ENCODE measurements at regions not wholly inside any gene's neighbourhood (a gene's known extent, or its start where the extent isn't known, plus 50 kb on each side); places are given as distances from the start of the nearest gene placed in this dataset.
"Not testable (repeated sequence)": the region's sequence is repeated elsewhere in the genome, so short reads cannot be mapped to it uniquely, and the experiment has no call there.

GRCh38 chr2:133879703-133880102 is 311.4 kb upstream of the NCKAP5 start:
- ChIA-PET POLR2A (ENCODE audit: unreplicated experiment) (no interaction called here), CTCF (interaction anchor here (1.2 kb wide), 1 partner anchor 571 kb away, joined by 3 read pairs; no protein-coding TSS in a partner anchor)
- no peak overlapping the region for H3K4ac ChIP-seq (ENCODE audit: low read depth, low read length)
- no peak overlapping the region for H4K8ac ChIP-seq (ENCODE audit: low read depth in 2 of 2, low read length in 2 of 2)
- no peak overlapping the region for H2AK5ac ChIP-seq (ENCODE audit: low read depth, low read length)
- H3K4me2 ChIP-seq (ENCODE audit: low read depth, low read length) = no peak overlapping the region
- H2BK15ac ChIP-seq (ENCODE audit: low read depth, low read length) = no peak overlapping the region
- H3K18ac ChIP-seq (ENCODE audit: low read depth, low read length) = no peak overlapping the region
- DNase-seq (peak; percentile 74), ATAC-seq (ENCODE audit: low read depth) (peak; percentile 77)
- no peak overlapping the region for H4K91ac ChIP-seq (ENCODE audit: insufficient read depth, low read depth, low read length)
- no TSS peak for BruUV-seq (replicated peaks)
- no peak overlapping the region for H3K23ac ChIP-seq (ENCODE audit: low read depth, low read length)
- TF ChIP-seq POLR2A (IDR thresholded peaks at IDR 0.05; ENCODE audit: low read depth, low read length) (no peak), USF2 (IDR thresholded peaks at IDR 0.05; ENCODE audit: low read depth, low read length) (no peak), SMC3 (IDR thresholded peaks at IDR 0.05; ENCODE audit: low read depth, low read length) (no peak), MAFK (IDR thresholded peaks at IDR 0.05; ENCODE audit: low read depth, low read length) (no peak), CEBPB (IDR thresholded peaks at IDR 0.05; ENCODE audit: low read depth, low read length) (no peak)
- no peak overlapping the region for H3K9ac ChIP-seq (ENCODE audit: low read depth, low read length)
- no peak overlapping the region for H3K14ac ChIP-seq (replicated peaks; ENCODE audit: low read depth, low read length)
- H3K4me3 ChIP-seq (ENCODE audit: insufficient read depth, low read depth, low read length) = no peak overlapping the region
- intact Hi-C loops (cut with micrococcal nuclease) (loop anchor here (10.0 kb wide), 1 partner anchor 495 kb away; no protein-coding TSS in a partner anchor), in situ Hi-C loops (cut with MboI; ENCODE audit: low sequenced_read_pairs) (loop anchor here (10.0 to 25.0 kb wide), 4 partner anchors 358 to 1033 kb away; partner anchors contain the start of gene CCNT2), dilution Hi-C loops (cut with HindIII; ENCODE audit: low sequenced_read_pairs, unreplicated experiment) (no loop called here)
- H3K79me1 ChIP-seq (ENCODE audit: low read depth in 1 of 2, low read length in 2 of 2) = no peaks in the 10 kb centered on the region
- H3K9me3 ChIP-seq (ENCODE audit: control insufficient read depth, insufficient read depth, low read length) = no peaks in the 10 kb centered on the region
- no peak overlapping the region for H2BK5ac ChIP-seq (ENCODE audit: low read depth, low read length, poor library complexity, severe bottlenecking)
- WGBS, 2 experiments (ENCODE audit: extremely low coverage in 2 of 2, insufficient read length in 1 of 2) = no CpG with 5 or more reads among the region's 1 CpG
- H2BK120ac ChIP-seq (ENCODE audit: low read depth, low read length) = no peak overlapping the region
- no peak overlapping the region for H2AFZ ChIP-seq (replicated peaks; ENCODE audit: low read length, poor library complexity)
- no peak overlapping the region for H3K27ac ChIP-seq (ENCODE audit: insufficient read depth, low read length)
- H3K56ac ChIP-seq (ENCODE audit: extremely low read depth, insufficient read depth, low read length) = no peak overlapping the region
- no peak overlapping the region for H2AK9ac ChIP-seq (replicated peaks; ENCODE audit: low read depth, low read length, poor library complexity)
- H4K5ac ChIP-seq (ENCODE audit: low read depth, low read length) = no peak overlapping the region
- H3K9me1 ChIP-seq (ENCODE audit: insufficient read depth, low read length) = no peaks in the 10 kb centered on the region
- no peaks in the 10 kb centered on the region for H4K20me1 ChIP-seq (ENCODE audit: insufficient read depth, low read length)
- no peaks in the 10 kb centered on the region; the same call in 1 of the 2 replicates for H3K36me3 ChIP-seq (ENCODE audit: control insufficient read depth, insufficient read depth, low read length)
- H3K4me1 ChIP-seq (ENCODE audit: control insufficient read depth, insufficient read depth, low read length) = no peaks in the 10 kb centered on the region
- H3K27me3 ChIP-seq (ENCODE audit: control insufficient read depth, insufficient read depth, low read length) = peaks cover 2% of the 10 kb centered on the region; the same call in 1 of the 2 replicates
- H2BK20ac ChIP-seq (ENCODE audit: low read depth, low read length) = no peak overlapping the region

GRCh38 chr2:133882159-133882558 is 313.9 kb upstream of the NCKAP5 start:
- not testable (repeated sequence) for H3K18ac ChIP-seq (ENCODE audit: low read depth, low read length)

More at GRCh38 chr2:133882159-133882558, 313.9 kb upstream of the NCKAP5 start:
- H4K91ac ChIP-seq (ENCODE audit: insufficient read depth, low read depth, low read length); H4K8ac ChIP-seq (ENCODE audit: low read depth in 2 of 2, low read length in 2 of 2); POLR2A ChIA-PET (ENCODE audit: unreplicated experiment); H2AK9ac ChIP-seq (replicated peaks; ENCODE audit: low read depth, low read length, poor library complexity); H3K9me1 ChIP-seq (ENCODE audit: insufficient read depth, low read length); H3K27me3 ChIP-seq (ENCODE audit: control insufficient read depth, insufficient read depth, low read length); H3K79me1 ChIP-seq (ENCODE audit: low read depth in 1 of 2, low read length in 2 of 2); H3K4me2 ChIP-seq (ENCODE audit: low read depth, low read length); H2BK5ac ChIP-seq (ENCODE audit: low read depth, low read length, poor library complexity, severe bottlenecking); H3K14ac ChIP-seq (replicated peaks; ENCODE audit: low read depth, low read length); ATAC-seq (ENCODE audit: low read depth); H3K9me3 ChIP-seq (ENCODE audit: control insufficient read depth, insufficient read depth, low read length); H3K9ac ChIP-seq (ENCODE audit: low read depth, low read length); H3K4me3 ChIP-seq (ENCODE audit: insufficient read depth, low read depth, low read length); H3K27ac ChIP-seq (ENCODE audit: insufficient read depth, low read length); H3K23ac ChIP-seq (ENCODE audit: low read depth, low read length); H2BK120ac ChIP-seq (ENCODE audit: low read depth, low read length); H2BK20ac ChIP-seq (ENCODE audit: low read depth, low read length); H3K56ac ChIP-seq (ENCODE audit: extremely low read depth, insufficient read depth, low read length); DNase-seq; H2AFZ ChIP-seq (replicated peaks; ENCODE audit: low read length, poor library complexity); H4K5ac ChIP-seq (ENCODE audit: low read depth, low read length); BruUV-seq (replicated peaks); H2BK15ac ChIP-seq (ENCODE audit: low read depth, low read length); dilution Hi-C loops (cut with HindIII; ENCODE audit: low sequenced_read_pairs, unreplicated experiment); H4K20me1 ChIP-seq (ENCODE audit: insufficient read depth, low read length); H3K4ac ChIP-seq (ENCODE audit: low read depth, low read length); H3K36me3 ChIP-seq (ENCODE audit: control insufficient read depth, insufficient read depth, low read length); H2AK5ac ChIP-seq (ENCODE audit: low read depth, low read length): not testable (repeated sequence)
- CTCF ChIA-PET = interaction anchor here (1.8 to 5.4 kb wide), 2 partner anchors 353 to 530 kb away, joined by 3 to 22 read pairs; no protein-coding TSS in a partner anchor
- in situ Hi-C loops (cut with MboI; ENCODE audit: low sequenced_read_pairs) (loop anchor here (10.0 to 25.0 kb wide), 4 partner anchors 355 to 1030 kb away; partner anchors contain the start of gene CCNT2), intact Hi-C loops (cut with micrococcal nuclease) (loop anchor here (10.0 kb wide), 1 partner anchor 493 kb away; no protein-coding TSS in a partner anchor)
- no CpG with 5 or more reads among the region's 4 CpGs for WGBS, 2 experiments (ENCODE audit: extremely low coverage in 2 of 2, insufficient read length in 1 of 2)
- peaks cover 10% of the 10 kb centered on the region for H3K4me1 ChIP-seq (ENCODE audit: control insufficient read depth, insufficient read depth, low read length)
